Common myeloid progenitor, CD34-positive (primary cell): ENCODE measurements at regions not wholly inside any gene's neighbourhood (a gene's known extent, or its start where the extent isn't known, plus 50 kb on each side); places are given as distances from the start of the nearest gene placed in this dataset.

Source experiments
- CTCF ChIA-PET: fragments of 350-600 bp; sonication (Branson Sonifier 250); formaldehyde crosslinking; loops from one replicate; lab custom pipeline; 2021; ENCODE audit warnings: antibody characterized with exemption; lab: Charles Lee
- POLR2A ChIA-PET: fragments of 350-600 bp; sonication (Branson Sonifier 250); formaldehyde crosslinking; loops from one replicate; lab custom pipeline; 2021; ENCODE audit warnings: antibody characterized with exemption; lab: Charles Lee
- DNase-seq, 3 donors: peaks; one replicate each; pipeline versions ENCODE4 v3.0.0 to v3.0.0-alpha.2; 2013
- H3K27ac ChIP-seq, 2 experiments: 1 replicate in 1 of 2; 2 replicates in 1 of 2; pipeline ENCODE4 v1.7.0; 2013; ENCODE audit warnings: inconsistent platforms in 2 of 2, low read length in 2 of 2, mild to moderate bottlenecking in 2 of 2, low read depth in 1 of 2, moderate library complexity in 1 of 2; ENCODE audit not compliant: severe bottlenecking in 2 of 2, insufficient read depth in 1 of 2, poor library complexity in 1 of 2
- H3K27me3 ChIP-seq, 5 experiments: replicated peaks in 2 of 5; 1 replicate in 3 of 5; 2 replicates in 2 of 5; pipeline versions ENCODE4 v1.6.1 to v1.7.0; 2013; ENCODE audit warnings: low read length in 4 of 5, mild to moderate bottlenecking in 2 of 5, moderate library complexity in 2 of 5, inconsistent platforms in 1 of 5; ENCODE audit not compliant: insufficient read depth in 5 of 5, control insufficient read depth in 4 of 5
- H3K36me3 ChIP-seq, 4 experiments: 1 replicate in 2 of 4; 2 replicates in 2 of 4; pipeline versions ENCODE4 v1.6.1 to v1.7.0; 2013; ENCODE audit warnings: low read length in 3 of 4, control low read depth in 1 of 4, mild to moderate bottlenecking in 1 of 4; ENCODE audit not compliant: control insufficient read depth in 4 of 4, insufficient read depth in 4 of 4
- H3K4me1 ChIP-seq, 4 experiments: 1 replicate in 3 of 4; 2 replicates in 1 of 4; pipeline versions ENCODE4 v1.6.1 to v1.7.1; 2013; ENCODE audit warnings: low read length in 3 of 4, mild to moderate bottlenecking in 3 of 4, control low read depth in 1 of 4, inconsistent platforms in 1 of 4, moderate library complexity in 1 of 4; ENCODE audit not compliant: control insufficient read depth in 4 of 4, insufficient read depth in 4 of 4; ENCODE audit errors: control extremely low read depth in 1 of 4
- H3K4me3 ChIP-seq, 7 experiments: 1 replicate in 4 of 7; 2 replicates in 3 of 7; pipeline versions ENCODE4 v1.5.1 to v1.7.0; 2013; ENCODE audit warnings: mild to moderate bottlenecking in 7 of 7, low read length in 6 of 7, moderate library complexity in 6 of 7, inconsistent platforms in 2 of 7, low read depth in 2 of 7, control low read depth in 1 of 7; ENCODE audit not compliant: insufficient read depth in 4 of 7, control insufficient read depth in 1 of 7; ENCODE audit errors: extremely low read depth in 1 of 7
- H3K9me3 ChIP-seq, 5 experiments: 1 replicate in 4 of 5; 2 replicates in 1 of 5; pipeline versions ENCODE4 v1.6.1 to v1.7.1; 2013; ENCODE audit warnings: low read length in 4 of 5, mild to moderate bottlenecking in 2 of 5, inconsistent platforms in 1 of 5, low read depth in 1 of 5, moderate library complexity in 1 of 5; ENCODE audit not compliant: control insufficient read depth in 4 of 5, insufficient read depth in 2 of 5; ENCODE audit errors: control extremely low read depth in 1 of 5
- WGBS: methylation state at CpG from one replicate; pipeline ENCODE4 v1.1.5; 2013; ENCODE audit not compliant: insufficient coverage; 5-methylcytosine and 5-hydroxymethylcytosine counted together

DNA sequence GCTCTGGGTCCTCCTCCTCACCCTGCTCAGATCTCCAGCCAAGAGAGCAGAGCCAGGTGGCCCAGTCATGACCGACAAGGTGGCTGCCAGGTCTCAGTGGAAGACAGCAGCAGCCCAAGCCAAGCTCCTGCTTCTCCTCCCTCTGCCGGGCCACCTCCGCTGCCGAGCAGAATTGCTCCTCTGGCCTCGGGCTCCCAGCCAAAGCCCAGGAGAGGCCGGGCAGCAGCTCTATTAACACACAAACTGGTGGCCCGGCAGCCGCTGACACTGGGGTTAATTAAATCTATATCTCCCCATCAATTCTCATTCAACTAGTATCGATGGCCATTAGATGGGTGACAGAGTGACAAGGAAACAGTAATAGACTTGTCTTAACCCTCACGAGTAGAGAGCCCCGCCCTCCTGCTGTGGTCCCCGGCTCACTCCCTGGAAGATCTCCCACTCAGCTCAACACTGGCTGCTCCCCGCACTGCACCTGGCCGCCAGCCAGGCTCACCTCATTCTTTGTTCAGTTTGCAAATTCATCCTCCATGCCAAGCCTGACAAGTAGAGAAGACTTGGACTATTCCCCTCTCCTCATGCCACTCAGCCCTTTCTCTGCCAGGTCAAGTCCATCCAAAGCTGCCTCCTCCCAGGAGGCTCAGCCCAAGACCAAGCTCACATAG is 74.1 kb upstream of the UNC5B start:
- H3K4me1 ChIP-seq: no peaks in the 10 kb centered on the region
- H3K36me3 ChIP-seq: no peaks in the 10 kb centered on the region
- peaks cover 0 to 2% (median 0%) of the 10 kb centered on the region in 5 experiments for H3K27me3 ChIP-seq
- H3K4me3 ChIP-seq: no peak overlapping the region
- H3K27ac ChIP-seq: no peak overlapping the region
- H3K9me3 ChIP-seq: no peaks in the 10 kb centered on the region
- DNase-seq: no peak
- CTCF ChIA-PET: no interaction called here
- 98% methylated on average over 13 of the region's 14 CpGs for WGBS
- POLR2A ChIA-PET: interaction anchor here (1.5 kb wide), 1 partner anchor 12 kb away, joined by 3 read pairs; no protein-coding TSS in a partner anchor

DNA sequence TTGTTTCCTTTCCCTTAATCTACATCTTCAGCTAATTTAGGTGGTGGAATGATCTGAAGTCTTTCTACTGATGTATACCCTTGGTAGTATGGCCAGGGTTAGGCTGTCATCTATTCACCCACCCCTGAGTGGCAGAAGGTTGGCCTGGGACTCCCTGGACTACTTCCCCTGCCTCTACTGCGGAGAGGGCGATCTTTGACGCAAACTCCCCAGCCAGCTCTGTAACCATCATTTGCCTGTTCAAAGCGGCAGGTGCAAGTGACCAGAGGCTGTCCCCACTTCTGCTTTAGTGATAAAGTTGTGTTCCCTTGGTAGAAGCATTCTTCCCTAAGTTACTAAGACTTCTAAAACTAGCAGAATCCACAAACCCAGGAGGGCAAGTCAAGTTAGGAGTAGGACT is 70.8 kb upstream of the UNC5B start:
- H3K36me3 ChIP-seq: no peaks in the 10 kb centered on the region
- H3K4me1 ChIP-seq: no peaks in the 10 kb centered on the region
- CTCF ChIA-PET: no interaction called here
- no peak overlapping the region for H3K27ac ChIP-seq
- 100% methylated on average over 2 of the region's 4 CpGs for WGBS
- POLR2A ChIA-PET: no interaction called here
- no peaks in the 10 kb centered on the region for H3K9me3 ChIP-seq
- no peak overlapping the region for H3K4me3 ChIP-seq
- DNase-seq: no peak
- H3K27me3 ChIP-seq: no peaks in the 10 kb centered on the region

DNA sequence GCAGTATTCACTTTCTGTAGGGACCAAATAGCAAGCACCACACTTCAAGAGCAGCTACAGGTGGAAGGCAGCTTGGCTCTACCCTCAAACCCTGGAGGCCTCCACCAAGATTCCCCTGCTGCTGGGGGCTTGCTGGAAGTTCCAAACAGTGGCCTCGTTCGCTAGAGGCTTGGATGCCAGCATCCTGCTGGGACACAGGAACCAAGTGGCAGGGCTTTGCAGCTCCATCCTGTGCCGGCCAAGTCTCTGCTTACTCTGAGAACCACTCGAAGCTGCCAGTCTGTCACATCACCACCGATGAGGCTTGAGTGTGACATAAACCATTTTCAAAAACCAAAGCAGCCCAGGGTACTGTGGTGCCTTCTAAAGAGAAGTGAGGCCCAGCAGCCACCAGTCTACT is 69.2 kb upstream of the UNC5B start:
- 97% methylated on average over 3 of the region's 5 CpGs for WGBS
- H3K36me3 ChIP-seq: no peaks in the 10 kb centered on the region
- POLR2A ChIA-PET: no interaction called here
- no peaks in the 10 kb centered on the region for H3K4me1 ChIP-seq
- H3K27ac ChIP-seq: no peak overlapping the region
- CTCF ChIA-PET: no interaction called here
- no peak overlapping the region for H3K4me3 ChIP-seq
- DNase-seq: no peak
- H3K9me3 ChIP-seq: no peaks in the 10 kb centered on the region
- no peaks in the 10 kb centered on the region for H3K27me3 ChIP-seq

DNA sequence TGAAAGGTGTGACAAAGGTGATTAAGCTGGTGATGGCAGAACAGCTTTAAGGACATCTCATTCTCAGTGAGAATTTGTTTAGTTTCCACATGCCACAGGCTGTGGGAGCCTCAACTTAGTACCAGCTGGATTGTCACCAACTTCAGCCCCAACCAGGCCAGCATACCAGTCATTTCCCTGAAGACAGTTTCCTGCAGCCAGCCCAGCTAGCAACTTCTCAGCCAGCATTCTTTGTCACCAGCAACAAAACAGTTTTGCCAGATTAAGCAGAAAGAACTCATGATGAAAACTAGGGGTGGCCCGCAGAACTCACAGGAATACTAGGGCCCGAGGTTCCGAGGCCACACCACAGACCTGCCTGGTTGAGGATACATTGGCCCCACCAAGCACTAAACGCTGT is 68.8 kb upstream of the UNC5B start:
- DNase-seq: no peak
- H3K4me3 ChIP-seq: no peak overlapping the region
- H3K4me1 ChIP-seq: no peaks in the 10 kb centered on the region
- POLR2A ChIA-PET: no interaction called here
- WGBS: 99% methylated on average over 4 of the region's 4 CpGs
- no peaks in the 10 kb centered on the region for H3K36me3 ChIP-seq
- CTCF ChIA-PET: no interaction called here
- no peaks in the 10 kb centered on the region for H3K9me3 ChIP-seq
- no peak overlapping the region for H3K27ac ChIP-seq
- no peaks in the 10 kb centered on the region for H3K27me3 ChIP-seq

DNA sequence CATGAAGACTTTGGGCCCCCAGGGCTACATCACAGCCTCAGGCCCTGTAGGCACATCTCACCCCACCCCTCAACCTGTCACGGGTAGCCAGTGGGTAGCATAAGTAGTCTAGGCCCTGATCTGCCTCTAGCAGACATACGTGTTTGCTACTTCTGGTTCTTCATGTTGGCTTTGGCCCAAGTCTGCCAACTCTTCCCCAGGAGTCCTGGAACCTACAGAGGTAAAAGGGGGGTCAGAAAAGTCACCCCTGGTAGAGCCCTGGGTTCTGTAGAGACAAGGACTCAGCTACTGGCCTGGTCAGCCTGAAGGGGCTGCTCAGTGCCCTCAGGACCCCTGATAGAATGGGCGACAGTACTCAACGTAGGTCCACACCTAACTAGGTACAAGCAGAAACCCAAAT is 67.5 kb upstream of the UNC5B start:
- DNase-seq: no peak
- Histone ChIP-seq H3K36me3 (no peaks in the 10 kb centered on the region), H3K4me1 (no peaks in the 10 kb centered on the region), H3K27ac (no peak overlapping the region), H3K4me3 (no peak overlapping the region), H3K27me3 (no peaks in the 10 kb centered on the region), H3K9me3 (no peaks in the 10 kb centered on the region)
- POLR2A ChIA-PET: no interaction called here
- CTCF ChIA-PET: interaction anchor here (0.9 kb wide), 1 partner anchor 21 kb away, joined by 3 read pairs; no protein-coding TSS in a partner anchor
- WGBS: 89% methylated on average over 2 of the region's 4 CpGs

DNA sequence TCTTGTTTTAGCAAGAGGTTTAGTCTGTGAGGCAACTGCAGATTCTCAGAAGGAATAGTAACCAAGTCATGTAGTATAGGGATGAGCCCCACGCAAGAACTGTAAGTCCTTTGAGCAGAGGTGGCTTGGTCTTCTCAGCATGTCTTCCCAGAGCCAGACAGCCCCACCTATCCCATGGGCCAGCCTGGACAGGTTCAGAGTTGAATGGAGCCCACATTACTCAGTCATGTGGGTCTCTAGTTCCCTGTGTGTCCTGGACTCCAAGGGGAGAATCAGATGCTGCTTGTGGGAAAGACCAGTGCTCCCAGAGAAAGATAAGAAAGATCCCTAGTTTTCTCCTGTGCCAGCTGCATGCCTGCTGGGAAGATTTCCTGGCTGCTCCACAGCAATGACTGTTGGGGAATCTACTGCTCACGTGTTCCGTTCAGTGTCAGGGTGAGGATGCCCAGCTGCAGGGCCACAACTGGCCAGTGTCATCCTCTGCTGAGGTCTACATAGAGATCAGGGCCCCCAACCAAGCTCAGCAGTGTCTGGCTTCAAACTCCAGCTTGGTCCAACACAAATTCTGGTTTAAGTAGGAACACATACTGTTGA is 66.9 kb upstream of the UNC5B start:
- ChIA-PET POLR2A (no interaction called here), CTCF (no interaction called here)
- Histone ChIP-seq H3K4me1 (no peaks in the 10 kb centered on the region), H3K9me3 (no peaks in the 10 kb centered on the region), H3K4me3 (no peak overlapping the region), H3K27ac (no peak overlapping the region), H3K27me3 (no peaks in the 10 kb centered on the region), H3K36me3 (no peaks in the 10 kb centered on the region)
- WGBS: 100% methylated on average over 3 of the region's 3 CpGs
- DNase-seq: no peak

DNA sequence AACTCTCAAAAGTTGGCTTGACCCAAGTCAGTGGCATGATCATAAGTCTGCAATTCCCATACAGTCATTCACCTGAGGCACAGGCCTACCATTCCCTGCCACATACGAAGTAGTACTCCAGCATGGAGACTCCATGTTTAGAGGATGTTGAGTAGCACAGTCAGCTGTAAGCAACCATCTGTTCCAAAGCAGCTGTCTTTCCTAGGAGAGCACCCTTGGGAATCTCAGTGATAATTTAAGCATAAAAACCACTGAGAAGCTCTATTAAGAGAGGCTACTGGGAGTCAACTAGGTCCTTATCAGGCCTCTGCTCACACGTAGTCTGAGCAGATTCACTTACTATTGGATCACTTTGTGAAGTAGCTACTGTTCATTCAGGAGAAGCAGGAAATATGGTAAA is 61.6 kb upstream of the UNC5B start:
- ChIA-PET POLR2A (no interaction called here), CTCF (interaction anchor here (1.4 to 1.9 kb wide), 3 partner anchors 11 to 27 kb away, joined by 4 to 6 read pairs (median 4); no protein-coding TSS in a partner anchor)
- Histone ChIP-seq H3K27me3 (no peaks in the 10 kb centered on the region), H3K4me3 (no peak overlapping the region), H3K4me1 (no peaks in the 10 kb centered on the region), H3K36me3 (no peaks in the 10 kb centered on the region), H3K9me3 (no peaks in the 10 kb centered on the region), H3K27ac (no peak overlapping the region)
- no peak for DNase-seq
- 96% methylated on average over 2 of the region's 2 CpGs for WGBS
